HT-29 (cell line): ENCODE measurements at regions not wholly inside any gene's neighbourhood (a gene's known extent, or its start where the extent isn't known, plus 50 kb on each side); places are given as distances from the start of the nearest gene placed in this dataset.
"Not testable (repeated sequence)": the region's sequence is repeated elsewhere in the genome, so short reads cannot be mapped to it uniquely, and the experiment has no call there.

Experiments
- DNase-seq: peaks from one replicate; pipeline ENCODE4 v3.0.0-alpha.2; 2015; ENCODE audit warnings: low spot score

GRCh38 chr1:223020770-223021169 is 122.3 kb downstream of the TLR5 start:
- no peak for DNase-seq

GRCh38 chr1:223022641-223023473 is 120.2 kb downstream of the TLR5 start:
- no peak for DNase-seq

GRCh38 chr1:223023863-223024262 is 119.2 kb downstream of the TLR5 start:
- no peak for DNase-seq

DNA sequence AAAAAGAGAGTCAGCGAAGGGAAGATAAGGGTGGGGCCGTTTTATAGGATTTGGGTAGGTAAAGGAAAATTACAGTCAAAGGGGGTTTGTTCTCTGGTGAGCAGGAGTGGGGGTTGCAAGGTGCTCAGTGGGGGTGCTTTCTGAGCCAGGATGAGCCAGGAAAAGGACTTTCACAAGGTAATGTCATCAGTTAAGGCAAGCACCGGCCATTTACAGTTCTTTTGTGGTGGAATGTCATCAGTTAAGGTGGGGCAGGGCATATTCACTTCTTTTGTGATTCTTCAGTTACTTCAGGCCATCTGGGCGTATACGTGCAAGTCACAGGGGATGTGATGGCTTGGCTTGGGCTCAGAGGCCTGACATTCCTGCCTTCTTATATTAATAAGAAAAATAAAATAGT is 118.6 kb downstream of the TLR5 start:
- DNase-seq: not testable (repeated sequence)

DNA sequence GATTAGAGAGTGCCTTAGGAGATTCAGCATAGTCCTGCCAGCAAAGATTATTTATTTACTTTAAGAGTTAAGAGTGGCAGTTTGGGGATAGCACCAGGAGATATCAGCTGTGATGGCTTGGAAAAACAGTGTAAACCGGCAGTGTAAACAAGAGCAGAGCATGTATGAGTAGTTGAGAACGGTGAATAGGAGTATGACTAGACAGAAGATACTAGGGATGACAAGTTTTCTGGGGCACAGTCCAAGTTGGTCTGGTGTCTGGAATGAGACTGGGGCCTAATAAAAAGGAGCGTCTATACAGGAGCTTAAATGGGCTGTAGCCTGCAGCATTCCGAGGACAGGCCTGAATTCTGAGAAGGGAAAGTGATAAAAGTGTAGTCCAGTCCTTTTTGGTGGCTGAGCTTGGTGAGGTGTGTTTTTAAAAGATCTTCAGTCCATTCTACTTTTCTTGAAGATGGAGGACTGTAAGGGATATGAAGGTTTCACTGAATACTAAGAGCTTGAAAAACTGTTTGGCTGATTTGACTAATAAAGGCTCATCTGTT is 117.8 kb downstream of the TLR5 start:
- not testable (repeated sequence) for DNase-seq

GRCh38 chr1:223026639-223027038 is 116.4 kb downstream of the TLR5 start:
- not testable (repeated sequence) for DNase-seq

DNA sequence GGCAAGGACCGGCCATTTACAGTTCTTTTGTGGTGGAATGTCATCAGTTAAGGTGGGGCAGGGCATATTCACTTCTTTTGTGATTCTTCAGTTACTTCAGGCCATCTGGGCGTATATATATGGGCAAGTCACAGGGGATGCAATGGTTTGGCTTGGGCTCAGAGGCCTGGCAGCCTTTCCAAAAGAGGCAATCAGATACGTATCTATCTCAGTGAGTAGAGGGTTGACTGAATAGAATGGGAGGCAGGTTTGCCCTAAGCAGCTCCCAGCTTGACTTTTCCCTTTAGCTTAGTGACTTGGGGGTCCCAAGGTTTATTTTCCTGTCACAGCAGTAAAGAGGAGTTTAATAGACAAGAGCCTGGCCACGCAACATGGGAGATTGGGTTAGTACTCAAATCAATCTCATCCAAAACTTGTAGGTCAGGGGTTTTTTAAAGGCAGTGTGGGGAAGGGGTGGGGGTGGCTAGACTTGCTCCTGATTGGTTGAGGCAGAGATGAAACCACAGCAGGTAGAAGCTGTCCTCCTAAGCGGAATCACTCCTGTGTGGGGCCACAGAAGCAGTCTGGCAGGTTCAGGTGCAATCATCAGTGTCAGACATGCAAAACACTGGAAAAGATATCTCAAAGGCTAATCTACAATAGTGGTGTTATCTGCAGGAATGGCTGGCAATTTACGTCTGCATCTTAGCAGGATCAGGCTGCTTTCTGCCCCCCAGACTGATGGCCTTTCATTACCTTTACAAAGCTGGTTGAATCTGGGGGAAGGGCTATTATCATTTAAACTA is 112.9 kb downstream of the TLR5 start:
- no peak for DNase-seq

GRCh38 chr1:223030871-223031400 is 112.1 kb downstream of the TLR5 start:
- no peak for DNase-seq

DNA sequence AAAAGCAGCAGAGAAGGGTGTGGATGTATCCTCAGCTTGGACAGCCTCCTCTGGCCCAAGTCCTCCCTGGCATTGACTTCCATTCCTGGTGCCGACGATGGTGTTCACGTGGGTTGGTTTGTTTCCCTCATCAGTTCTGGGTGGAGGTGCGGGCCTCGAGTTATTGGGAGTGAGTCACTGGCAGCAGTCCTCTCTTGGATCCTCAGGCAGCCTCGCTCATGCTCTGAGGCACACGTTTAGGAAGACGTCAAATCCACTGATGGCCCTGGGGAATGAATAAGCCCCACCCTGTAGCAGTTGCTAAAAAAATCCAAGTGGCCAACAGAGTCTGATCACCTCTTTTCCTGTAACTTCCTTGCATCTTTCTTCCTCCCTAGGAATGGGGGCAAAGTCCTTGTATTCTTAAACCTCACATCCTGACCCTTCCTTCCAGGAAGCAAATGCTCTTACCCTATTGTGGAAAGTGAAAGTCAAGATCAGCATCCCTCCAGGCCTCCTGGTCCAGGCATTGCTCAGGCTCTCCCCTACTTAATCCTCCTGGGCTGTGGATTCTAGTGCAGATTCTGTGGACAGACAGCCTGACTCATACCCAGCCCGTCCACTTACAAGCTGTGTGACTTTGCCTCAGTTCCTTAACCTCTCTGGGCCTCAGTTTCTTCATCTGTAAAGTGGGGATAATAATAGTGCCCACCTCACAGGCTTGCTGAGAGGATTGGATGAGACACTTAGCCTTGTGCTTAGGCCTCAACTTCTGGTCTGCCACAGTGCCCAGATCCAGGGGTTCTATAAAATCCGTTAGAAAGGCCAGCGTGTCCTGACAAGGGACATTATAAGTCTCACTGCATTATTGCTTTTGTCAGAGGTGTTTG is 111.1 kb downstream of the TLR5 start:
- DNase-seq: peak; percentile 4

GRCh38 chr1:223033658-223034057 is 109.4 kb downstream of the TLR5 start:
- DNase-seq: peak; percentile 16

GRCh38 chr1:223034270-223034798 is 108.7 kb downstream of the TLR5 start:
- no peak for DNase-seq

DNA sequence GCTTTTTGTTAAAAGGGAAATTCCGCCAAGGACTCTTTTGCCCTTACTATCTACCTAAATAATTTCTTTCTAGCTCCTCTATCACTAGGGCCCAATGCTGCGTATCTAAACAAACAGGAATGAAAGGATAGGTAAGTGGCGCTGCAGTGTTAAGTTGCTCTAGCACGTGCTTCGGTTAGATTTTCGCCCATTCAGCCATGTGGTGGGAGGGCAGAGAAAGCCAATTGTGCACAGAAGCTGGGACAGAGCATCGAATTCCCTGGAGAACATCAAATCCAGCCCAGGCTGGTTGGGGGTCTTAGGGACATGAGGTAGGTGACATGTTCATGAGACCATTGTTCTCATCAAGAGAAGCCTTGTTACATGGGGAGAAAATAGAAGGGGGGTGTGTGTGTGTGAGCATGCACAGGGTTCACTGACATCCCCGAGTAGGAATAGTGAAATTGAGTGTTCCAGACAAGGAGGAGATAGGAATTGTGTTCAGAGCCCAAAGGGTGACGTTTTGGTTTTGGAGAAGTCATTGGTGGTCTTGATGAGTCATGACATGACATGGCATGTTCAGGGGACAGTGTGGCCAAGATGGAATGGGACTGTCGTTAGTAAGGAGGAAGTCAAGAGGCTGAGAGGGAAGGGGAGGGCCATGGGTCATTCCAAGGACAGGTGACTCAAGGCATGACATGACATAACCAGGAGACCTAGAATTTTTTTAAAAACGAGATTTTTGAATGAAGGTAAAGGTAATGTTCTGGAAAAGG is 107.1 kb downstream of the TLR5 start:
- DNase-seq: no peak

GRCh38 chr1:223036479-223036845 is 106.6 kb downstream of the TLR5 start:
- DNase-seq: no peak

GRCh38 chr1:223037845-223038244 is 105.2 kb downstream of the TLR5 start:
- DNase-seq: no peak

DNA sequence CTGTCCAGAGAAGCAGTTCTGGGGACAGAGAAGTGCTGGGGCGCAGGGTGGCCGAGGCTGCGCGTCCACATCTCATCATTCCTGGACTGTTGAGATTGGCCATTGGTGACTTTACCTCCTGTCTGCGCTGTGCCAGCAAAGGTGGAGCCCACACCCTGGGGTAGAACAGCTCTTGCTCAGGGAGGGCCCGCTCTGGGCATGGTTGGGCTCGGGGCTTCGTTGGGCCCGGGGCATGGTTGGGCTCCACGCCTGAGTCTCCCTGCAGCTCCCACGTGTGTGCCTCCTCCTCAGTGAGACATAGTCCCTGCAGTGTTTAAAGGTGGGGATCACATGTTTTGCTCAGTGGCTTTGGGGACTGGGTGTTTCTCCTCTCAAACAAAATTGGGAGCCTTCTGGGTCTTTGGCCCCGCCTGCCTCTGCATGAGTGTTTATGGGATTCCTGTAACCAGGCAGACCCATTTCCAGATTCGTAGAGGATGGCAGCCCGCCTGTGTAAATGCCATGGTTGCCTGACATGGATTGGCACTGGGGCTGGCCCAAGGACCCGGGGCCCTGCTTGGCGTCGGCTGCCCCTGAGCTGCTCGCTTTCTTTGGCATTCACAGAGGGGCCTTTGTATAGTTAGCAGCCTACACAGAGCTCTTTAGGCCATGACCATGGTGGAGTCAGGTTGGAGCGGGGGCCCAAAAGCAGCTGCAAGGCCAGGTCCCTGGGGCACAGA is 104.6 kb downstream of the TLR5 start:
- DNase-seq: no peak

DNA sequence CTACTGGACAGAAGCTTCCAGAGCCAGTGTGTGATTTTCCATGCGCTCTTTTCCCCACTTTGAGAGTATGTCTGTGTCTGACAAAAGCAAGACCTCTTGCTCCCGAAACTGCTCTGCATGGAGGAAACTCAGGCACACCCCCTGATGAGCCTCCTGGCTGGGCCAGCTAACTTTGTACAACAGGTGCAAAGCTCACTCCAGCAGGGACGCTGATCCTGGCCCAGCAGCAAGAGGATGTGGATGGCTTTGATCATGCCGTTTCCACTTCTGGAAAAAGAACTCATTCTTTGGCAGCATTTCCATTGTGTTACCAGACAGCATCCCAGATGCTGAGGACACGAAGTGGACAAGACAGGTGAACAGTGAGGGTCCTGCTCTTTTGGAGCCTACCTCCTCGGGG is 103.1 kb downstream of the TLR5 start:
- DNase-seq: no peak

DNA sequence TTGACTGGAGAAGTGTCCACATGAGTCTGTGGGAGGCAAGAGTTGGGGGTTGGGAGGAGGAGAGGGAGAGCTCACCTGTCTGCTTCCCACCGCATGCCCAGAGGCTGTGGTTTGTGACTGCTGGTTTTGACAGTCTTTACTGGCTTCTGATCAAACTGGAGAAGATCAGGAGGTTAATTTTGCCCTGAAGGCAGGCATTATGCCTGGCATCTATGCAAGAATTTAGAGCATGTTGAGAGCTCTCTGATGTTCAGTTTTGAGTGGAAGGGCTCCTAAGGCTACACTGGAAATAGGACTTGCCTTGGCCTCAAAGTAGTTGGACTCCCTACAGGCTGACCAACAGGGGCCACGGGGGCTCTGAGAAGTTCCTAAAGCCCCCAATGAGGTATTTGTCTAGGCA is 101.6 kb downstream of the TLR5 start:
- no peak for DNase-seq

DNA sequence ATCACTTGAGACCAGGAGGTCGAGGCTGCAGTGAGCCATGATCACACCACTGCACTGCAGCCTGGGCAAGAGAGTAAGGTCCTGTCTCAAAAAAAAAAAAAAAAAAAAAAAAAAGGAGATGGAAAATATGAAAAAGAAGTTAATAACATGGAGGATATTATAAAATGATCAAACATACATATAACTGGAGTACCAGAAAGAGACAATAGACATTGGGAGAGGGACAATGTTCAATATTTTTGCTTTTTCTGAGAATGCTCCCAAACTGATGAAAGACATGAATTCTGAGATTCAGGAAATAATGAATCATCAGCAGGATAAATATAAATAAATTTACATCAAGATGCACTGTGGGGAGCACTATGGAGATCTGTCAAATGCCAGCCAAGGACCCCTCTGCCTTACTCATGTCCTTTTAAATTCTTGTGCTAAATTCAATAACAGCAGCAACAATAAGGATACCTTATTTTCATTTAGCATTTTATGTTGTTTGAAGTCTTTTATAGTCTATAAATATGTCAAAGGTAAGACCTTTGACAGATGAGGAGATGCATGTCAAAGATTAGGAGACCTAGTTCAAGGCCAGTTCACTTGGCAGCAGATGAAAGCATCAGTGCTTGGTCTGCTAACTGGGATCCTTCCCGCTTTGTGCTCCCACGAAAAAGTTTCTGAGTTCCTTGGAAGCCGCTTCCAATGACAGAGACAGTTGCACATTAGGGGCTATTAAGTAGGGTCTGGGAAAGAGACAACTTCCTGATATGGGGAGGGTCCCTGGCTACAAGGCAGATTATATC is 97.7 kb downstream of the TLR5 start:
- DNase-seq: no peak

GRCh38 chr1:223046011-223046410 is 97.0 kb downstream of the TLR5 start:
- DNase-seq: no peak
